Globus pallidus (tissue), 1 donor: ENCODE measurements at regions not wholly inside any gene's neighbourhood (a gene's known extent, or its start where the extent isn't known, plus 50 kb on each side); places are given as distances from the start of the nearest gene placed in this dataset.

Experiments used
- DNase-seq: peaks from one replicate; pipeline ENCODE4 v3.0.0-alpha.2; 2015; ENCODE audit warnings: low spot score

DNA sequence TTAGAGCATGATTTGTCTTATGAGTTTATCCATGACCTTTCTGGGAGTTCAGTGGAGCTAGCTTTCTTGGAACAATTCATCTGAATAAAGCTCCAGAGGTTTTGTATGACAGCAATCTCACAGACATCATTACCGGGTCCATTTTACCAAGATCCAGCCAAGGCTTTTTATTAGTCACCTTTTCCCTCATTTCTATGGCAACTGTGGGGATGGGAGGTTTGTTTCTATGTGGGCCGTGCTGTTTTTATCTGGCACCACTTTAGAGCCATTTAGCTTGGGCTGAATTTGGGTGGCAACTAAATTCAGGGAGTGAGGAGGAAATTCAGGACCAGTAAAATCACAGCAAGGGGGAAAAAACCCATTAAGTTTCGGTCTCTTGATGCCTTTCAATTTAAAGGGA is 245.7 kb downstream of the NSG2 start:
- no peak for DNase-seq

DNA sequence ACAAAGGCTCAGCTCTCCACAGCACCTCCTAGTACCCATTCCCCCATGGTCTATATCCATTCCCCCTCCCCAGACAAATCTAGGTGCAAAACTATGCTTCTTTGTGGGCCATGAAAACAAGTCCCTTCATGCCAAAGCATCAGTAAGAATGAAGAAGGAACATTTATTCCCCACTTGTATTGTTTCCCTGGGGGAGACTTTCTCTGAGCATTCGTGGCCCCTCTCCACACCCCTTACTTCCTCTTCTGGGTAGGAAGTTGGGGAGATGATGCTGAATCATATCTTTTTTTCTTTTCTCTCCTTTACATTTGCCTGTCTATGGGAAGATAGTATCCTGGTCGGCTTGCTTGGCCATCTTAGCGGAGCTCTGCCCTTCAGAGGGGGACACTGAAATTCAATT is 246.8 kb downstream of the NSG2 start:
- DNase-seq: no peak

- no peak for DNase-seq
Measured at GRCh38 chr5:174293006-174293405, 247.5 kb downstream of the NSG2 start.

- DNase-seq: no peak
Measured at GRCh38 chr5:174293481-174293880, 248.0 kb downstream of the NSG2 start.

- no peak for DNase-seq
Measured at GRCh38 chr5:174294891-174295620, 249.6 kb downstream of the NSG2 start.

- no peak for DNase-seq
Measured at GRCh38 chr5:174295702-174296436, 250.4 kb downstream of the NSG2 start.

GRCh38 chr5:174300118-174300940 is 254.8 kb downstream of the NSG2 start:
- no peak for DNase-seq

GRCh38 chr5:174300941-174301761 is 255.6 kb downstream of the NSG2 start:
- no peak for DNase-seq

DNA sequence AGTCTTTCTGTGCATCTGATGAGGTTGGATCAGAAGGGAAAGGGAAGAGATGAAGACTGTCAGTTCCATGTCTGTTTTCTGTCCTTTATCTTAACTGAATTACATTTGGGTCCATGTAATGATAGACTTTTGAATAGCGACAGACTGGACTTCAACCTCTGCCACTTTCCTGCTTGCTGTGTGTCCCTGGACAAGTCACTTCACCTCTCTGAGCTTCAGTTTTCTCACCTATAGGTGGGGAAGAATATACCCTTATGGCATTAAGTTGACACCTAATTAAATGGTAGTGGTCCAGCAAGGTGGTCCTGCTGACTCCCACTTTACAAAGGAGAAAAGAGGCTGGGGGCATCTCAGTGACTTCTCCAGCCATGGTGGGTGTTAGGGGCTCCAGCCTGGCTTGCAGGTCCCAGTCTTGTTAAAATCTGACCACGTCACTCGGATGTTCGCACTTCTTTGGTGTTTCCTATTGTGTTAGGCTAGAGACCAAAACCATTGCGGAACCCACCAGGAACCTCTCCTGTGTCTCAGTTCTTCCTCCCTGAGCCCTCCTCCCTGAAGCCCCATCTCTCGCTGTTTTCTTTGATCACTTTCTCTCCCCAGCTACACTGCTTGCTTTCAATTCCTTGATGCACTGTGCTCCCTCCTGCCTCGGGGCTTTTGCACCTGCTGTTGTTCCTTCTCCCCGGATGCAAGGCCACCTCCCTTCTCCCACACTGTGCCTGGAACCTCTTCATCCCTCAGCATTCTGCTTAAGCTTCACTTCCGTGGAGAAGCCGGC is 256.5 kb downstream of the NSG2 start:
- DNase-seq: no peak

DNA sequence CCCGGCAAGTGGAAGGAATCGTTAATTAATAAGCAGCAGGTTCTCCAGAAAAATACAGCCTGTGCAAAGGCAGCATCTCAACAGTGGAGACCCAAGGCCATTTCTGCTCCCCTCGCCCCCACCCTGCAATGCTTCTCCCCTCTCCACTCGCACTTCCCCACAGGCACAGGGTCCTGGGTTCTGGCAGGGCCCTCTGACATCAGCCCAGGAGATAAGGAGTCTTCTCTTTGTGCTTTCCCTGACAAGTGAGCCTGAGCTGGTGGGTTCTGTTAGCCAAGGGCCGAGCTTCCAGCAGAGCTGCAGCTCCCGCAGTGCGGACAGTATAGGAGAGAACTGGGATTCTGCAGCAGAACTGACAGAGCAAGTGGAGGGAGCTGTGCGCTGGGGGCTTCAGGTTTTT is 257.5 kb downstream of the NSG2 start:
- DNase-seq: no peak

GRCh38 chr5:174303437-174304045 is 258.0 kb downstream of the NSG2 start:
- no peak for DNase-seq

DNA sequence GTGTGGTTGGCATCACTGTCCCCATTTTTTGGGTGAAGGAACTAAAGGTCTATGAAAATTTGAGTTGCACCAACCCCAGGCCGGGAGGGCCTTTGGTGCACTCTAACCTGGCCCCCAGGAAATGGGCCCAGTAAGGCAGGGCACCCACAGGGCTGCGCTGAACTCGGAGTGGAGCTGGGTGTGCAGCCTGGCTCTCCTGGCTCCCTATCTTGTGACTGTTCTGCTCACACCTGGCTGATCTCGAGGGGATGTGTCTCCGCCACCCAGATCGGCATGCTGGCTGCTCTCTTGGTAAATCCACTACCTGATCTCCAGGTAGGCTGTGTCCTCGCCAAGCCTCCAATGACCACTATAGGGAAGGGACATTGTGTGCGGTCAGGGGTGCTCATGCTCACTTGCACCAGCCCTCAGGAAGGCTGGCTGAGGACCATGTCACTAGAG is 259.8 kb downstream of the NSG2 start:
- no peak for DNase-seq

GRCh38 chr5:174306345-174307030 is 261.0 kb downstream of the NSG2 start:
- DNase-seq: no peak

DNA sequence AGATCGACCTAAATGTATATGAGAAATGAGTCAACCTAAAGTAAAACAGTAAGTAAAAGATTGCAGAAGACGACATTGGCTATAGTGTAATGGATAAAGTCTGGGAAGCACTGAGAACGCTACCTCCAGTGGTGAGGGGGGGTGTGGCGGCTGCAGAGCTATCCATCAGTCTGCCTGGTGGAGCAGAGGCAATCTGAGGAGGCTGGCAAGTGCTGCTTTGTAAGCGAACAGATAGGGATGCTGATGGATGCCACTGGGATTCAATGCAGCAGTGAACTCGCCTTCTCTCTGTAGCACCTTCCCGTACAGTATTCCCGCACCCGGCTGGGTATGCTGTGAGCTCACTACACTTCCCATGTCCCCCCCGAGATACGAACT is 261.5 kb downstream of the NSG2 start:
- DNase-seq: no peak

- DNase-seq: no peak
Measured at GRCh38 chr5:174307656-174308271, 262.3 kb downstream of the NSG2 start.

GRCh38 chr5:174309131-174309795 is 263.8 kb downstream of the NSG2 start:
- DNase-seq: no peak

DNA sequence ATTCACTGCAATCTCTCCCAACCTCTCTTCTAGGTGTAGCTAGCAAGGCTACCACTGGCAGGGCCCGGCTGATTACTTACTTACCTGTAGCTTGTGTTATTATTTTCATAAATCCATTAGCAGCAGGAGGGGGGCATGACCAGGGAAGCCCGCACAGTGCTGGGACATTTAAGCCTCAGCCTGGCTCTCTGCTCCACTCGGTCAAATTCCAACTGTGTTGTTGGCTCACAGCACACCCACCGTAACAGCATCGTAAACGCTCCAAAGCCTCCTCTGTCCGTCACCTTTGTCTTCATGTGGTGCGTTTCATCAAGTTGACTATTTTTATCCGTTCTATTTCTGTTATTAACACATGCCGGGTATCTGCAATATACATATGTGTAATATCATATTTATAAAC is 264.7 kb downstream of the NSG2 start:
- DNase-seq: no peak

DNA sequence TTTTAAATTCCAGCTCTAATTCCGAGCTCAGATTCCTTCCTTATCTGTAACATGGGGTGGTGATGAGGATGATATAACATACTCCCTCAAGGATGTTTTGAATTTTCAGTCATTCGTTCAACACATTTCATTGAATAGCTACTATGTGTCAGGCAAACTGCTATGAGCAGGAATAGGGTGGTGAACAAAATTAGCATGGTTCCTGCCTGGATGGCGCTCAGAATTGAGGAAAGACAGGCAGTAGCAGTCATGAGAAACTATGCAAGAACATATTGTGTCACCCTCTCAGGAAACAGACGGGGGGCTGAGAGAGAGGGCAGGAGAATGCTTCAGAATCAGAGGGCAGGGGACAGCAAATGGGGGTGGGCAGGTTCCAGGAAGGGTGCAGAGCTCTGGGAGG is 265.2 kb downstream of the NSG2 start:
- no peak for DNase-seq

- DNase-seq: no peak
Measured at GRCh38 chr5:174311121-174311520, 265.6 kb downstream of the NSG2 start.
